OCI-LY3 (cell line): ENCODE measurements at regions not wholly inside any gene's neighbourhood (a gene's known extent, or its start where the extent isn't known, plus 50 kb on each side); places are given as distances from the start of the nearest gene placed in this dataset.

Source experiments
- EZH2phosphoT487 ChIP-seq: fragments of 200-600 bp; shearing (Covaris generic); IDR thresholded peaks from 2 replicates; pipeline ENCODE4 v1.6.1; 2018; ENCODE audit warnings: antibody characterized with exemption, mixed run types, low read depth
- TF ChIP-seq, protein P1 (sequence below): fragments of 200-600, 300-600 bp; sonication (generic); IDR thresholded peaks from 2 replicates; pipeline ENCODE4 v1.5.1; 2014; ENCODE audit warnings: antibody characterized with exemption, low read length, low read depth

DNA sequence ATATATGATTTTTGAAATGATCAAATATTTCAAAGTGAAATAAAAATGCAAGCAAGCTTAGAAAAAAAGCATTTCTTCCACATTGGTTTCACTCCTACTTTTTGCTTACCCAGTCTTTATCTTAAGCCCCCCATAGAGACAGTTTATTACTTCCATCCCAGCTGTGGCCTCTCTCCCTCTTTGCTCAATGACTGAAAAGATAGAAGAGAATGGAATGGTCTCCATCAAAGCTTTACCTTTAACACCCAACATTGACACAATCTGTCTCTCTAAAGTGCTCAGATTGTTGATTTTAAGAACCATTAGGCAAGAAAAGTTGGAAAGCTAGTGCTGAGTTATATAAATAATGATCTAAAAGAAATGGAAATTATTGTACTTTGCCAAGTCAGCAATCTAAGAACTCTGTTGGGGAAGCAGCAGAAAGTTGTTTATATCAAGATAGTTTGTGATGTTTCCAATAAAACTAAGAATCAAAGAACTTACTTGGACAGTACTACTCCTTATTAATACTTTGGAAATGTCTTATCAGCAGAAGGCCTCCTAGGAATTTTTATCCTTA is 277.5 kb upstream of the NREP start:
- TF ChIP-seq, protein P1, sequence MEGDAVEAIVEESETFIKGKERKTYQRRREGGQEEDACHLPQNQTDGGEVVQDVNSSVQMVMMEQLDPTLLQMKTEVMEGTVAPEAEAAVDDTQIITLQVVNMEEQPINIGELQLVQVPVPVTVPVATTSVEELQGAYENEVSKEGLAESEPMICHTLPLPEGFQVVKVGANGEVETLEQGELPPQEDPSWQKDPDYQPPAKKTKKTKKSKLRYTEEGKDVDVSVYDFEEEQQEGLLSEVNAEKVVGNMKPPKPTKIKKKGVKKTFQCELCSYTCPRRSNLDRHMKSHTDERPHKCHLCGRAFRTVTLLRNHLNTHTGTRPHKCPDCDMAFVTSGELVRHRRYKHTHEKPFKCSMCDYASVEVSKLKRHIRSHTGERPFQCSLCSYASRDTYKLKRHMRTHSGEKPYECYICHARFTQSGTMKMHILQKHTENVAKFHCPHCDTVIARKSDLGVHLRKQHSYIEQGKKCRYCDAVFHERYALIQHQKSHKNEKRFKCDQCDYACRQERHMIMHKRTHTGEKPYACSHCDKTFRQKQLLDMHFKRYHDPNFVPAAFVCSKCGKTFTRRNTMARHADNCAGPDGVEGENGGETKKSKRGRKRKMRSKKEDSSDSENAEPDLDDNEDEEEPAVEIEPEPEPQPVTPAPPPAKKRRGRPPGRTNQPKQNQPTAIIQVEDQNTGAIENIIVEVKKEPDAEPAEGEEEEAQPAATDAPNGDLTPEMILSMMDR: no peak
- TF ChIP-seq EZH2phosphoT487: no peak
